Parathyroid adenoma (tissue), 2 donors: ENCODE measurements at regions not wholly inside any gene's neighbourhood (a gene's known extent, or its start where the extent isn't known, plus 50 kb on each side); places are given as distances from the start of the nearest gene placed in this dataset.

Experiments
- H2AFZ ChIP-seq: fragments of 300-600 bp; sonication (generic); one replicate; pipeline ENCODE4 v1.7.0; 2017; ENCODE audit warnings: antibody characterized with exemption, mild to moderate bottlenecking
- H3K27ac ChIP-seq: fragments of 300-600 bp; sonication (generic); one replicate; pipeline ENCODE4 v1.7.0; 2017
- H3K27me3 ChIP-seq: fragments of 300-600 bp; sonication (generic); one replicate; pipeline ENCODE4 v1.7.0; 2017; ENCODE audit warnings: low read length; ENCODE audit not compliant: control insufficient read depth, insufficient read depth
- H3K36me3 ChIP-seq: fragments of 300-600 bp; sonication (generic); one replicate; pipeline ENCODE4 v1.7.0; 2017; ENCODE audit warnings: low read length; ENCODE audit not compliant: control insufficient read depth, insufficient read depth
- H3K4me1 ChIP-seq: fragments of 300-600 bp; sonication (generic); one replicate; pipeline ENCODE4 v1.7.0; 2017; ENCODE audit warnings: control low read depth
- H3K4me2 ChIP-seq: fragments of 300-600 bp; sonication (generic); one replicate; pipeline ENCODE4 v1.7.0; 2017; ENCODE audit warnings: low read length
- H3K4me3 ChIP-seq: fragments of 300-600 bp; sonication (generic); one replicate; pipeline ENCODE4 v1.7.0; 2017; ENCODE audit warnings: low read depth, low read length
- H3K79me2 ChIP-seq: fragments of 300-600 bp; sonication (generic); one replicate; pipeline ENCODE4 v1.7.0; 2017; ENCODE audit warnings: control low read depth
- H3K9ac ChIP-seq: fragments of 300-600 bp; sonication (generic); one replicate; pipeline ENCODE4 v1.7.0; 2017; ENCODE audit warnings: mild to moderate bottlenecking
- H3K9me3 ChIP-seq: fragments of 300-600 bp; sonication (generic); one replicate; pipeline ENCODE4 v1.7.0; 2017; ENCODE audit warnings: low read length; ENCODE audit not compliant: control insufficient read depth
- CTCF ChIP-seq: fragments of 300-600 bp; sonication (generic); IDR thresholded peaks from one replicate; pipeline ENCODE4 v1.7.0; 2017; ENCODE audit warnings: antibody characterized with exemption, mild to moderate bottlenecking
- donor health status: primary hyperparathyroidism.

GRCh38 chr9:135394131-135394530 lies 85.5 kb upstream of the PPP1R26 start:
- Histone ChIP-seq H3K4me3 (no peak overlapping the region), H3K4me1 (no peaks in the 10 kb centered on the region), H3K36me3 (no peaks in the 10 kb centered on the region), H3K27me3 (no peaks in the 10 kb centered on the region), H3K9me3 (no peaks in the 10 kb centered on the region), H3K79me2 (no peaks in the 10 kb centered on the region), H3K27ac (no peak overlapping the region), H3K4me2 (no peak overlapping the region), H3K9ac (no peak overlapping the region), H2AFZ (no peak overlapping the region)
- TF ChIP-seq CTCF, result no peak

DNA sequence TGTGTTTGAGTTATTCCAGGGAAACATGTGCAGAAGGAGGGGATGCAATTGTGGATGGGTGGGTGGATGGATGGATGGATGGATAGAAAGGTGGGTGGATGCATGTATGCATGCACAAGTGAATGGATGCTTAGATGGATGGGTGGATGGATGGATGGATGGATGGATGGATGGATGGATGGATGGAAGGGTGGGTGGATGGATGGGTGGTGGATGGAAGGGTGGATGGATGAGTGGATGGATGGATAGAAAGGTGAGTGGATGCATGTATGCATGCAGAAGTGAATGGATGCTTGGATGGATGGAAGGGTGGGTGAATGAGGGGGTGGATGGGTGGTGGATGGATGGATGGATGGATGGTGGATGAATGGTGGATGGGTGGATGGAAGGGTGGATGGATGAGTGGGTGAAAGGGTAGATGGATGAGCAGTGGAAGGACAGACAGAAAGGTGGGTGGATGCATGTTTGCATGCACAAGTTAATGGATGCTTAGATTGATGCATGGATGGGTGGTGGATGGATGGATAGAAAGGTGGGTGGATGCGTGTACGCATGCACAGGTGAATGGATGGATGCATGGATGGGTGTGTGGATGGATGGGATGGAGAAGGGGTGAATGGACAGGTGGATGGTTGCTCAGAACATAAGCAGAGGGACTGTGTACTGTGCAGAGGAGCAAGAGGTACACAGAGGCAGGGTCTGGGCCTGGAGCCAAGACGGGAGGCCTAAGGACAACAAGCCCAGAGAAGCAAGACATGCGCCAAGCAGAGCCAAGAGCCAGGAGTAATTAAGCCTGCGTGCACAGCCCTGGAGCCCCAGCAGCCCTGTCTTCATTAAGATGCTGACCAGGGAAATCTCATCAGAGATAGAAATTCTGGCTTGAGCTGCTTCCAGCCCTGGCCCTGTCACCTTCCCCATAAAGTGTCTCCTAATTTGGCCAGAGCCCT lies 84.6 kb upstream of the PPP1R26 start:
- Histone ChIP-seq H3K79me2 (no peaks in the 10 kb centered on the region), H3K27me3 (no peaks in the 10 kb centered on the region), H3K27ac (no peak overlapping the region), H3K36me3 (no peaks in the 10 kb centered on the region), H3K9ac (no peak overlapping the region), H2AFZ (no peak overlapping the region), H3K4me1 (no peaks in the 10 kb centered on the region), H3K9me3 (no peaks in the 10 kb centered on the region), H3K4me3 (no peak overlapping the region), H3K4me2 (no peak overlapping the region)
- no peak for TF ChIP-seq CTCF

GRCh38 chr9:135397142-135397541 lies 82.4 kb upstream of the PPP1R26 start:
- TF ChIP-seq CTCF, result no peak
- Histone ChIP-seq H3K27ac (no peak overlapping the region), H3K9ac (no peak overlapping the region), H3K4me2 (no peak overlapping the region), H3K79me2 (no peaks in the 10 kb centered on the region), H2AFZ (no peak overlapping the region), H3K4me3 (no peak overlapping the region), H3K4me1 (no peaks in the 10 kb centered on the region), H3K27me3 (no peaks in the 10 kb centered on the region), H3K9me3 (no peaks in the 10 kb centered on the region), H3K36me3 (no peaks in the 10 kb centered on the region)

DNA sequence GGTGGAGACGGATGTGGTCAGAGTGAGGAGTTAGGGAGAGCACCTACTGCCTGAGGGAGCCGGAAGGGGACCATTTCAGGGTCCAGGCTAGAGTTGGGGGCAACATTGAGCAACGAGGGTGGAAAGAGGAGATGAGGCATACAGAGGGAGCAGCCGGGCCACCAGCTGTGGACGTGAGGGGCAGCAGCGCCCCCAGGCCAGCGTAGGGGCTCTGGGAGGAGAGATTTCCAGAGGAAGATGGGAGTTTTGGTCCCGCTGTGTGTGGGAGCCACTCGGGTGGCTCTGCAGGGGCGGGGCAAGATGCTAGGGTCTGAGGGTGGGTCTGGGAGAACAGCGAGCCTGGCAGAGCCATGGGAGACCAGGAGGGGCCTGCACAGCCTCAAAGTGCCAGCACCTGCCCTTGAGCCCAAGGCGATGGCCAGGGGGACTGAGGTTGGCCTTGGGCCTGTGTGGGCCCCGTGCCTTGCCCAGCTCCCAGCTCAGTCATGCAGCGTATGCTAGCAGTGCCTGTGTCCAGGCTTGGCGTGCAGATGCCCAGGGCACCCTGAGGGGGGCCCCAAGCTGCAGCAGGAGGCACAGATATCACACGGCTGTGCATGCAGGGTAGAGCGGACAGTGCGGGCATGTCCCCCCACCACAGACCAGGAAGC lies 80.5 kb upstream of the PPP1R26 start:
- Histone ChIP-seq H3K79me2 (no peaks in the 10 kb centered on the region), H3K27ac (no peak overlapping the region), H3K9ac (no peak overlapping the region), H3K36me3 (no peaks in the 10 kb centered on the region), H3K4me1 (no peaks in the 10 kb centered on the region), H2AFZ (no peak overlapping the region), H3K27me3 (no peaks in the 10 kb centered on the region), H3K4me2 (no peak overlapping the region), H3K9me3 (no peaks in the 10 kb centered on the region), H3K4me3 (no peak overlapping the region)
- no peak for TF ChIP-seq CTCF
